GM21737 (cell line): ENCODE measurements at regions not wholly inside any gene's neighbourhood (a gene's known extent, or its start where the extent isn't known, plus 50 kb on each side); places are given as distances from the start of the nearest gene placed in this dataset.

ENCODE experiments used
- ATAC-seq: cut with Tn5 transposase; IDR thresholded peaks from one replicate; pipeline ENCODE4 v1.9.1; 2021; ENCODE audit warnings: mild to moderate bottlenecking, moderate library complexity; ENCODE audit not compliant: unreplicated experiment

DNA sequence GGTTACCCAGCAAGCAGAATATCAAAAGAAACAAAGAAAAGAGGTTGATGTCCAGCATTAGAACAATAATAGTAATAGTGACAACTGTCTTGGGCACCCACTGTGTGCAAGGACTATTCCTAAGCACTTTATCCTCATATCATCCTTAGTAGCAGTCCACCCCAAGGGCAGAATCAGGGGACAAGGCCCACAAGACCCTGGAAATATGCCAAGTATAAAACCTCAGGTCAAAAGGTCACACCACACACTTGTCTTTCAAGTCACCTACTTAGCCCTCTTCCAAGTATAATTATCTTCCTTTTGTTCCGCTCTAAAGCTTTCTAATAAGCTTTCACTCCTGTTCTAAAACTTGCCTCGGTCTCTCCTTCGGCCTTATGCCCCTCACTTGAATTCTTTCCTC lies 124.0 kb upstream of the STT3B start:
- no peak for ATAC-seq

DNA sequence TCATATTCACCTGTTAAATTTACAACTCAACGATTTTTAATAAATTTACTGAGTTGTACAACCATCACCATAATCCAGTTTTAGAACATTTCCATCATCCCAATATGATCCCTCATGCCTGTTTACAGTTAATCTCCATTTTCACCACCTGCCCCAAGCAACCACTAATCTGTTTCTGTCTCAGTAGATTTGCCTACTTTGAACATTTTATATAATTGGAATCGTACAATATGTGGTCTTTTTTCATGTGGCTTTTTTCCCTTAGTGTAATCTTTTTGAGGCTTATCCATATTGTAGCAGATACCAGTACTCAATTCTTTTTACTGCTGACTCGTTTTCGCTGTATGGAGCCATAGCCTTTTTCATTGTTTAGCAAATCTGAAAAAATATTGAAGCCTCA lies 123.3 kb upstream of the STT3B start:
- ATAC-seq, result no peak

DNA sequence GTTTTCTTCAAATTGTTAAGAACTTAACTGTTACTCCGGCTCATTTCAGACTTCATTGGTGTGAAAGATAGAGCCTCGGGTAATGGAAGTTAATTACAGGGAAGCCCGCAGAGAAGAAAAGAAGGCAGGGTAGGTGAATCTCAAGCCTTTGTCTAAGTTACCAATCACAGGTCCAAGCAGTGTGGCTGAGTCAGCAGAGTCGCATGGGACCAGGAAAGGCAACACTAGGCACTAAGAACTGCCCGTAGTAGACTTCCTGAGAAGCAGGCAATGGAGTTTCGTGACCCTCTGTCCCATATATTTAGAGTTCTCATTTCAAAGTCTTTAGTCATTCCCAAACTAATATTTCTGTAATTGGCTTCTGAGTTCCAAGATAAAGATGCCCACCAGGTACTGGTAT lies 122.9 kb upstream of the STT3B start:
- ATAC-seq, result no peak

DNA sequence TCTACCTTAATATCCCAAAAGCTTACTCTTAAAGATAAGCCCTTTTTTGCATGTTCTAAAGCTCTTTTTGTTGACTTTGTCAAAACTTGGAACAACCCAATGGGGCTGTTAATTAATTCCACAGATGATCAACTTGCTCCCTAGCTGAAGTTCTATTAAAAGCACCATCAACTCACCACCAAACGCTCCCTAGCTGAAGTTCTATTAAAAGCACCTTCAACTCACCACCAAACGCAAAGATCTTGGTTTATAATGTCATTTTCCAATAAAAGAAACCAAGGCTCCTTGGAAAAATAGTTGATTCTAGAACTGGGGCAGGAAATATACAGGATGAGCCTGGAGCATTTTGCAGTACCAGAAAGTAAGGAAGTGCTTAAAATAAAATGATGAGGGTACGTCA lies 122.3 kb upstream of the STT3B start:
- ATAC-seq, result no peak

DNA sequence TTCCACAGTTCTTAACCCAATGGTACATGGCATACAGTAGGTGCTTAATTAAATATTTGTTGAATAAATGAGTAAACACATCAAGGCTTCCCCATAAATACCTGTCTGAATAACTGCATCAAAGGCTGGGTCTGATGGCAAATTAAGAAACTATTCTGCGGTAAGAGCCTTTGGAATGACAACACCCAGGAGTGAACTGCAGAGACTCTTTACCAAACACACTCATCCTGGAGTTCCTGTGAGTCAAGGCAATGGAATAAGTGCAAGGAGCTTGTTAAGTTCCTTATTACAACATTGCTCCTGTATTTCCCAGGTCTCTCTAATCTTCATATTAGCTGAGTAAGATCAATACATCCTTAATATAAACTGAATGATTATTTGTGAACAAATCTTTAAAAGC lies 119.9 kb upstream of the STT3B start:
- ATAC-seq, result no peak

DNA sequence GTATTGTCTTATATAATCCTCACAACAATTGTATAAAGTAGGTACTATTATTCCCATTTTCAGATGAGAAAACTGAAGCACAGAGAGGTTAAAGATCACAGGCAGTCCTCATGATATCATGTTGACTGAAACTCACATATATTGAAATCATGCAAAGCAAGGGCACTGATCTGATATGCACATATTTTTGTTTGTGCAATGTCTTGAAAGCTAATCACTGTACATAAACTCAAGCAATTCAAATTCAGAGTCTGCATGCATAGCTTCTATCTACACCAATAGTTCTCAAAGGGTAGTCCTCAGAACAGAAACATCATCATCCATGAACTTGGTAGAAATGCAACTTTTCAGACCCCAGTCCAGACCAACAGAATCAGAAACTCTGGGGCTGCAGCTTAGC lies 119.2 kb upstream of the STT3B start:
- no peak for ATAC-seq

DNA sequence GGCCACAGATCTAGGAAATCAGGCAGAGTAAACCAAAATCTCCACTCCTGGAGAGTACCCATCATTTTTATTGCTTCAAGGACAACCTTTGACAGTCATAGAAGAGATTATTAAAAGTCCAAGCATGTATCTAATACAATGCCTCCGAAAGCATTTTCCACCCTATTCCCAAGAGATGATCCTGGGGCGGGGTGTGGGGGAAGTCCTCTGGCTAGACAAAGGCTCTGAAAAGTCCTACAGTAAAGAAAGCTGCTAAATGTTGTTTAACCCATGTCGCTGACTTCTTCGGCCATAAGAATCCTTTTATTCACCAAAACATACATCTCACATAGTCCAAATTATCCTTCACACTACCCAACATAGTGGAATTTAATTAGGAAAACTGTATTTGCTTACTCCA lies 115.7 kb upstream of the STT3B start:
- no peak for ATAC-seq

DNA sequence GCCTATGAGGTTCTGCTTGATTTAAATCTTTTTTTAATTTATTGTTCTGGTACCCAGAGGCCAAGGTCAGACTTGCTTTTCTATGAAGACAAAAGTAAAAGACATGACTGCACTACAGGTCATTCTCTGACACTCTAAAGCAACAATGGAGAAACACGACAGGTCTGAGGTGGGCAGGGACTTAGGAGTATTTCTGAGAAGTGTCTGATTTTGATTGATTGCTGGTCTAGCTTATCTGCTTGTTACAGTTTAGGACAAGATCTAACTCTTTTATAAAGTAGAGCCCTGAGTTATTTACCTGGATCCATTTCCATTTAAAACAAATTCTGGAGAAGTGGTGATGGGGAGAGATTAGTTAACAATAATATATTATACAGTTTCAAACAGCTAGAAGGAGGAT lies 115.2 kb upstream of the STT3B start:
- ATAC-seq, result no peak

DNA sequence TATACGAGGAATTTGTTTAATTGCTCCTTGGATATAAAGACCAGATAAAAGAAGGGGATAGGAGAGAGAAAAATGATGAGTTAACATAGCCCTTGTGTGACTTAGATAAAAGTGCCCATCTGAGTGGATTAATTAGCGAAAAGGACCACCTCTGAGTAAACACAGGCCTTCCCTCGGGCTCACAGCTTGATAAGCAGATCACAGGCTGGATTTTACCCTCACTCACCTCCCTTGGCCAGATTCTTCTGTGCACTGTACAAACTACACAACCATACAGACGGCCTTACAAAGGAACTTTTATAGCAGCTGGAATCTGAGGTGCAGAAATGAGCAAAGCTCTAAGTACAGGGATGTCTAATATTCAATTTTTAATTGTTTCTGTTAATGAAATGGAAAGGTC lies 112.4 kb upstream of the STT3B start:
- ATAC-seq, result no peak

DNA sequence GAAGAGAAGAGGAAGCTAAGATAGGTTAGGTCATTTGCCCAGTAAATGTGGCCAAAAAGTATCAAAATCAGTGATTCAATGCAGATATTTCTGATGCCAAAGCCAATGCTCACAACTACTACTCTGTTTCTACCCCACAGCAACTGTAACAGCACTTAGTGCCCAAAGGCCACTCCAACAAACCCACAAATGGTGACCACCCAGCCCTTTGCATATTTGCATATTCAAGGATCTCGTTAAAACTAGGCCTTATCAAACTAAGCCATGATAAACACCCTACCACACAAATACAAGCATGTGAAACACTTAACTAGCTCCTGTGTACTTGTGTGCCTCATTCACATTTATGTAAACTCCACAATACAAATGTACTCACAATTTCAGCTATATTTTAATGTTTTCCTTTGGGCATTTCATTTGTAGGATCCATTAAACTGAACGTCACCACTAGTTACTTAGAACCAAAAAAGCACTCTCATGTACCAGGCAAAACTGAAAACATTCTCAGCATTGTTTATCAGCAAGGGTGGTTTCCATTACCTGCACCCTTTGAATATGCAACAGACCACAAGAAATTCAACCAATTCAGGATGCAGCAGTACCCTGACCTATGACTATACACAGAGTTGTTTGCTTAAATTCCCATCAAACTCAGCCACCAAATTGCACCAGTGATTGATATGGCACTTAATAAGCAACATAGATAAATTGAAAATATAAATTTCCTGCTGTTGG lies 111.2 kb upstream of the STT3B start:
- no peak for ATAC-seq

DNA sequence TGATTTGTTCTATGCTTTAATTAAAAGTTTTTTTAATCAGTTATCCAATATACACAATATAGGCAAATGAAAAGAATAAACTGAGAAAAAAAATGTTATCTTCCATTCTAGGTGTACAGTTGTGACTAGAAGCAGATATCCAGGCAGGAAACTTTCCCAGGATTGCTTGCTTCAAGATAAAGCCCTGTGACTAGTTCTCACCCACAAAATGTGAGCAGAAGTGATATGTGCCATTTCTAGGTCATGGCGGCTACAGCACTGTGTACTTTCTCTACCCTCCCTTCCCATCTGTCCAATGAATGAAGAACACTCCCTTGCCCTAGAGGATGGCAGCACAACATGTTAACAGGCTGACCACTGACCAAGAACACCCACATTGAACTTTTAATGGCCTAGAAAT lies 110.5 kb upstream of the STT3B start:
- no peak for ATAC-seq

DNA sequence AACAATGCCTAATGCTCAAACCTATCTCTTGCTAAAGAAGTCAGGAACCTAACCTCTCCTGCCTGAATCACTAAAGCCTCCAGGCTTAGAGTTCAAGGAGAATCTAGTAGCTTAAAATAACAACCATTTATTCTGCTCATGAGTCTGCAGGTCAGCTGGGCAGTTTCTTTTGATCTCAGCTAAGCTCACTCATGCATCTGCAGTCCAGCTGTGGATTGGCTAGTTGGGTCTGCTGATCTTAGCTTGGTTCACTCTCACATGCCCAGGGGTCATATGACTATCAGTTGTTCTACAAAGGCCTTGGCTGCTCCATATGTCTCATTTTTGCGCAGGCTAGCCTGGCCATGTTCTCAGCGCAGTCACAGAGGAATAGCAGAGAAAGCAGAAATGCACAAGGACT lies 109.2 kb upstream of the STT3B start:
- no peak for ATAC-seq

DNA sequence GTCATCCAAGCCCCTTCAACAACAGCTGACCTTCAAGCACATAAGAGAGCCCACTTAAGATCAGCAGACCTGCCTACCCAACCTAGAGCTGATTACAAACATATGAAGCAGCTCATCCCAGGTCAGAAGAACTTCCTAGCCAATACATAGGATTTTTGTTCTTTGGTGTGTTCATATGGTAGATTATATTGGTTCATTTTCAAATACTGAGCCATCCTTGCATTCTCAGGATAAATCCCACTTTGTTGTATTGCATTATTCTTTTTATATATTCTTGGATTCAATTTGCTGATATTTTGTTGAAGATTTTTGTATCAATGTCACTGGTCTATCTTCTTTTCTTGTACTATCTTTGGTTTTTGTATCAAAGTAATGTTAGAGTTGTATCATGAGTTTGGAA lies 107.3 kb upstream of the STT3B start:
- ATAC-seq, result no peak

DNA sequence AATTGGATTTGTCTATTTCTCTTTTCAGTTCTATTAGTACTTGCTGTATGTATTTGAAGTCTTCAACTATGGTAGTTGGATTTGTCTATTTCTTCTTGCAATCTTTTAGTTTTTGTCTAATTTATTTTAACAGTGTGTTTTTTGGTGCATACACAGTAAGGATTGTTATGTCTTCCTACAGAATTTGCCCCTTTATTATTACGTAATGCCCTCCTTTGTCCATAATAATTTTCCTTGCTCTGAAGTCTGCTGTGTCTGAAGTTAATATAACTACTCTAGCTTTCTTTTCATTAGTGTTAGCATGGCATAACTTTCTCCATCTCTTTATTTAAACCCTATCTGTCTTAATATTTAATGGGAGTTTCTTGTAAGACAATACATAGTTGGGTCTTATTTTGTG lies 105.1 kb upstream of the STT3B start:
- ATAC-seq, result no peak

DNA sequence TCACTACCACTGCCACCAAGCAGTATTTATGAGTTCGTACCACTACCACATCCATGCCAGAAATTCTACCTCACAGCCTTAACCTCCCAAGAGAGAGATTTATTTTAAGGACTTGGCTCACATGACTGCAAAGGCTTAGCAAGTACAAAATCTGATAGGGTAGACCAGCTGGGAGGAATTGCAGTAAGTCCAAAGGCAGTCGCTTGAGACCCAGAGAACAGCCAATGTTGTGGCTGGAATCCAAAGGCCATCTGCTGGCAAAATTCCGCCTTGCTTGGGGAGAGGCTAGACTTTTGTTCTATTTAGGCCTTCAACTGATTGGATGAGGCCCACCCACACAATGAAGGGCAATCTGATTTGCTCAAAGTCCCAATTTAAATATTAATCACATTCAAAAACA lies 101.4 kb upstream of the STT3B start:
- ATAC-seq, result no peak

DNA sequence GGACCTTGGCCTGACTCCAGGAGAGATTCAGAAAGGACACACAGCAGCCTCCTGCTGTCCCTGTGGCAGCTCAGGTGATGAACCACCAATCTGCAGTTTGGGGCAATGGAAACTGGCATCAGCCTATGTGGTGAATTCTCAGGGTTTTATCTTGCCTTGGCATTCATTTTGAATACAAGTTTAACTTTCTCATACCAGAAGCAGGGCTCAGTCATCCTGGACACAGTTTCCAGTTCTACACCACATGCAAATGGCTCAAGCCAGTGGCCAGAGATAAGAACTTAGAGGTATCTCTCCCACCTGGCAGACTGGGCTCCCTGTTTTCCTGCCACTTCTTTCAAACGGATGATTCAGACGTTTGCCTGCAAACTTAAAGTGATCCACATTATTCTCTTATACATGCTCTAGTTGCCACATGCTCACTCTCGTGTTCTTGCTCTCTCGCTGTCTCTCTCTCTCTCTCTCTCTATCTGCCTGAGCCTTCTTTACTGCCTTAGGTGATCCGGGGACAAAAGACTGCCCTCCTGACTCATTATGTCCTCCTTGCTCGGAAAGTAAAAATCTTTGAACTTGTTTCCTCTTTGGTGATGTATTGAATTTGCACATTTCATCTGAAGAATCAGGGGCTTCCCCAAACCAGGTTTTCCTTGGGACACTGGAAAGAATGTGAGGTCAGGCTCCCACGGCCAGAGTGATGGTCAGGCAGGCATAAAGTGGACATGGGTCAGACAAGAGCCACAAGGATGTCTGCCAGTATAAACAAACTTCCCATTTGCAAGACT lies 99.6 kb upstream of the STT3B start:
- no peak for ATAC-seq

DNA sequence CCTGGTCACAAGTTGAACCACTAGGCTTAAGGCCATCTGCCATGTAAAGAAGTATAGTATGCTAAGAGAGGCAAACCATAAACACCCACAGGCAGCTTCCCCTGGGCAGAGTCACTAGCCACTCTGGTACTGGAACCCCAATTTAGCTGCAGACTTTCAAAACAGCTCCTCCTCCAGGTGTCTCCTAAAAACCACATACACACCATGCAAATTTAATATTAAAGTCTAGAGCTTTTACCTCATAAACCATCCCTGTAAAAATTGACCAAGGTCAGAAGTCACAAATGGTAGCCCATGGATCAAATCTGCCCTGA lies 99.1 kb upstream of the STT3B start:
- ATAC-seq, result no peak

DNA sequence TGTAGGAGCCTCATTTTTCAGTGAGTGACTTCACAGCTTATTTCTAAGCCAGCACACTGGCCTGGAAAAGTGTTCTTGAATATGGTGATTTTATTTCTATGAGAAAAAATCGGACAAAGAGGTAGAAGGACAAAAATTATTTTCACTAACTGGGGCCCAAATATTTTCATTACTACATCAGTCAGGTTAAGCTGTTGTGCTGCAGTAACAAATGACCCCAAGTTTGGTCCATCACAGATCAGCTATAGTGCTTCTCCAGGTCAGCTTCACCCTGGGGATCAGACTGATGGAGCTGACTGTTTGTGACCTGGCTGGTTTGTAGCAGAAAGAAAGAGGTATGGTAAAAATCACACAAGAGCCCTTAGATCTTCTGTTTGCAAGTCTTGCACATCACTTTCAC lies 97.9 kb upstream of the STT3B start:
- no peak for ATAC-seq

DNA sequence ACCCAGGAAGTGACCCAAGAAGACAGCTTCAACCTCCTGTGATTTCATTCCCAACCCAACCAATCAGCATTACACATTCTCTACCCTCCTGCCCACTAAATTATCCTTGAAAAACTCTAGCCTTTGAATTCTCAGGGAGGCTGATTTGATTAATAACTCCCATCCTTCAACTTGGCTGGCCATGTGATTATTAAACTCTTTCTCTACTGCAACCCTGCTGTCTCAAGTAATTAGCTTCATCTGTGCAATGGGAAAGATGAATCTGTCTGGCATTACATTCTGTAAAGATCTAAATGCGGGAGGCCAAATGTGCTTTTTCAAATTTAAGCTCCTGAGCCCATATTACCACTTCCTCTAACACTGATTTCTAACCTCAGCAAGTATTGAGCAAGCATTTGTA lies 95.9 kb upstream of the STT3B start:
- ATAC-seq, result no peak

DNA sequence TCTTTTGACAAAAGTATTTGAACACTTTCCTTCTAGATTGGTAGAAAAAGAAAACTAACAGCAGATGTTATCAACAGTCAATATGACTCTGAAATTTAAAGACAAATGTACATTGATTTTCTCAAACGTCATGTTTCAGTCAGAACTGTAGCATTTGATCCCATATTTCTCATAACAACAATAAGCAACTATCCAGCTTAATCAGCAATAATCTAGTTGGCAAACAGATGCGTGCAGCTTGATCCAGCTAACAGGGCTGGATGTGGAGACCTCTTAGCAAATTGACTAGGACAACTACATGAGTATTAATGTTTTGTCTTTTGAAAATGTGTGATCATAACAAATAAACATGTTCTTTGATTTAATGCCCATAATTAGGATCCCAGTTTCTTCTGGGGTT lies 94.0 kb upstream of the STT3B start:
- no peak for ATAC-seq

DNA sequence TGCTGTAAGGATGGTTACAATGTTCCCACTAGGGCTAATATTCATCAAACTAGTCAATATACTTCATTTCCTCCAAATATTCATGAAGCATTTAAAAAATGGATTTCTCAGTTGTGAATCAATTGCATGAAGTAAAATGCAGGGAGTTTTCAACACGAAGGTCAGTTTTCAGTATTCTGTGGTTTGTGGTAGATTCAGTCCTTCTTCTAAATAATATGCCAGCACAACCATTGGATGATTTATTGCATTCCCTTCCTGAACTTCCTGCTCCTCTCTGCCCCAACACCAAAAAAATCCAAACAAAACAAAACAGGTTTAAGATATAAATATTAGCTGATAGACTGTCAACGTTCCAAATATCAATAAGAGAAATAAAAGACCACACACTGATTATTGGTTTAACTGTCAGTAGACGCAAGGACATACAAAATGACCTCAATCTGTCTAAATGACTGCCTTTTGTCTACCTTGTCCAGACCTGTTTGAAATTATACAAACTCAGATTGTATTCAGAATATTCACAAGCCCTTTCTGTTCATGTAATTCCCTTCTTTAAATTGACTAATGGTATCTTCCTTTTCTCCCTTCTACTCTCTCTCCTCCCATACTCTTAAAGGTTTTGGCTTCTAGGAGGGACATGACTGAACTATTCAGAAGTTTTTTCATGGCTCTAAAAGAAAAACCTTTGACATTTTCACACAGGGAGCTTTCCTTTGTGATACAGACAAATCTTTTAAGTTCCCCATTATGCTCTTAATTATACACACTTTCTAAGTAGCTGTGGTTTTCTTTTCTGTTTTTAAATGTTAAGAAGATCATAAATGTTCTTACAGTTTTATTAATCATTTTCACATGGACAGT lies 92.6 kb upstream of the STT3B start:
- no peak for ATAC-seq

DNA sequence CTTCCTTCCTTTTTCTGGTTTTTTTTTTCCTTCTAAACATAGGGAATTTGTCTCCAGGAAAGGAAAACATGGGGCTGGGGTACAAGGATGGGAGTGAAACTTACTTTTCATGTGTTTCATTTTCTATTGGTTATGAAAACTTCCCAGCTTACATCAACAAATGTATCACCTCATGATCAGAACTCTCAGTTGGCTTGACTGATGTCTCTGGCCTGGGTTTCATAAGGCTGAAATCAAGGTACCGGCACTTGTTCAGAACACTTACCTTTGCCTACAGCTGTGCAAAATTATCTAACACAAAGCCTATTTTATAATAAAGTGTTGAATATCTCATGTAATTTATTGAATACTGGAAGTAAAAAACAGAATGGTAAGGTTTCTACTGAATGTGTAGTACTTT lies 91.8 kb upstream of the STT3B start:
- ATAC-seq, result no peak
